ENCODE measurements at regions not wholly inside any gene's neighbourhood (a gene's known extent, or its start where the extent isn't known, plus 50 kb on each side); places are given as distances from the start of the nearest gene placed in this dataset.

Small RNAs in the stretch of these regions (small RNA-seq; reads per million reads assigned to genes)
- gene AC026403.1 (0 to 0.05 reads per million in 2 experiments), gene RF00561 (0 reads per million in 2 experiments), gene RN7SKP60 (0 reads per million in 2 experiments), gene RNU6-168P (0 reads per million in 2 experiments), gene RNU6-209P (0 reads per million in 2 experiments)

Measured in SK-MEL-5 (cell line).